Neural progenitor cell (in vitro differentiated cells): ENCODE measurements at regions not wholly inside any gene's neighbourhood (a gene's known extent, or its start where the extent isn't known, plus 50 kb on each side); places are given as distances from the start of the nearest gene placed in this dataset.

Experiments used
- DNase-seq: peaks from one replicate; pipeline ENCODE4 v3.0.0-alpha.2; 2016; ENCODE audit warnings: low spot score
- H2AFZ ChIP-seq: fragments of 200-600 bp; sonication (generic); replicated peaks from 2 replicates; pipeline ENCODE4 v1.6.1; 2016; ENCODE audit warnings: antibody characterized with exemption
- H3F3A ChIP-seq: fragments of 200-600 bp; sonication (generic); 2 replicates; pipeline ENCODE4 v1.6.1; 2016; ENCODE audit warnings: antibody characterized with exemption, low read depth
- H3K27ac ChIP-seq: fragments of 200-600 bp; sonication (generic); 2 replicates; pipeline ENCODE4 v1.5.1; 2016; ENCODE audit warnings: mild to moderate bottlenecking
- H3K27me3 ChIP-seq: fragments of 200-600 bp; sonication (generic); 2 replicates; pipeline ENCODE4 v1.6.1; 2016; ENCODE audit warnings: mild to moderate bottlenecking, moderate library complexity
- H3K36me3 ChIP-seq: fragments of 200-600 bp; sonication (generic); 2 replicates; pipeline ENCODE4 v1.5.1; 2016
- H3K4me1 ChIP-seq: fragments of 200-600 bp; sonication (generic); 2 replicates; pipeline ENCODE4 v1.6.1; 2016; ENCODE audit warnings: mixed run types
- H3K4me2 ChIP-seq: fragments of 200-600 bp; sonication (generic); 2 replicates; pipeline ENCODE4 v1.6.1; 2016
- H3K4me3 ChIP-seq: fragments of 200-600 bp; sonication (generic); 2 replicates; pipeline ENCODE4 v1.5.1; 2016
- H3K79me2 ChIP-seq: fragments of 200-600 bp; sonication (generic); 2 replicates; pipeline ENCODE4 v1.6.1; 2016; ENCODE audit warnings: low read depth
- H3K9ac ChIP-seq: fragments of 200-600 bp; sonication (generic); 2 replicates; pipeline ENCODE4 v1.6.1; 2016
- H3K9me3 ChIP-seq: fragments of 200-600 bp; sonication (generic); 2 replicates; pipeline ENCODE4 v1.5.1; 2016; ENCODE audit warnings: low read depth
- H4K20me1 ChIP-seq: fragments of 200-600 bp; sonication (generic); 2 replicates; pipeline ENCODE4 v1.6.1; 2016; ENCODE audit warnings: low read depth
- H3K27ac Mint-ChIP-seq: 3 replicates; pipeline ENCODE4 v1.8.0; 2021; ENCODE audit warnings: mixed read lengths
- H3K27me3 Mint-ChIP-seq: 2 replicates; pipeline ENCODE4 v1.8.0; 2022; ENCODE audit warnings: low read depth, mild to moderate bottlenecking, inconsistent platforms, moderate library complexity, mixed read lengths; ENCODE audit not compliant: insufficient read depth
- H3K36me3 Mint-ChIP-seq: 3 replicates; pipeline ENCODE4 v1.8.0; 2021; ENCODE audit warnings: mixed read lengths
- H3K4me1 Mint-ChIP-seq: 3 replicates; pipeline ENCODE4 v1.8.0; 2021; ENCODE audit warnings: mixed read lengths
- H3K4me3 Mint-ChIP-seq: 3 replicates; pipeline ENCODE4 v1.8.0; 2021; ENCODE audit warnings: mild to moderate bottlenecking, moderate library complexity, mixed read lengths
- H3K9me3 Mint-ChIP-seq: 3 replicates; pipeline ENCODE4 v1.8.0; 2020; ENCODE audit warnings: mixed read lengths
- EZH2 ChIP-seq: fragments of 200-600 bp; sonication (generic); IDR thresholded peaks from 2 replicates; pipeline ENCODE4 v1.6.1; 2017; ENCODE audit warnings: antibody characterized with exemption, mild to moderate bottlenecking, moderate library complexity
- EZH2phosphoT487 ChIP-seq: fragments of 200-600 bp; sonication (generic); IDR thresholded peaks from 2 replicates; pipeline ENCODE4 v1.6.1; 2017; ENCODE audit warnings: antibody characterized with exemption
- TF ChIP-seq, protein P1 (sequence below): fragments of 200-600 bp; sonication (generic); IDR thresholded peaks from 2 replicates; pipeline ENCODE4 v1.5.1; 2017; ENCODE audit warnings: antibody characterized with exemption, mild to moderate bottlenecking

GRCh38 chr10:3951993-3952392 lies 167.0 kb upstream of the KLF6 start:
- Mint-ChIP-seq H3K36me3 (no peaks in the 10 kb centered on the region), H3K27ac (no peak overlapping the region), H3K4me3 (no peak overlapping the region), H3K27me3 (peaks cover 8% of the 10 kb centered on the region), H3K9me3 (peaks cover 3% of the 10 kb centered on the region), H3K4me1 (peaks cover 46% of the 10 kb centered on the region)
- no peak overlapping the region for H3K4me2 ChIP-seq
- no peaks in the 10 kb centered on the region for H3K27me3 ChIP-seq
- H3K36me3 ChIP-seq = no peaks in the 10 kb centered on the region
- peaks cover 20% of the 10 kb centered on the region for H3F3A ChIP-seq
- H3K9me3 ChIP-seq = no peaks in the 10 kb centered on the region
- TF ChIP-seq, protein P1, sequence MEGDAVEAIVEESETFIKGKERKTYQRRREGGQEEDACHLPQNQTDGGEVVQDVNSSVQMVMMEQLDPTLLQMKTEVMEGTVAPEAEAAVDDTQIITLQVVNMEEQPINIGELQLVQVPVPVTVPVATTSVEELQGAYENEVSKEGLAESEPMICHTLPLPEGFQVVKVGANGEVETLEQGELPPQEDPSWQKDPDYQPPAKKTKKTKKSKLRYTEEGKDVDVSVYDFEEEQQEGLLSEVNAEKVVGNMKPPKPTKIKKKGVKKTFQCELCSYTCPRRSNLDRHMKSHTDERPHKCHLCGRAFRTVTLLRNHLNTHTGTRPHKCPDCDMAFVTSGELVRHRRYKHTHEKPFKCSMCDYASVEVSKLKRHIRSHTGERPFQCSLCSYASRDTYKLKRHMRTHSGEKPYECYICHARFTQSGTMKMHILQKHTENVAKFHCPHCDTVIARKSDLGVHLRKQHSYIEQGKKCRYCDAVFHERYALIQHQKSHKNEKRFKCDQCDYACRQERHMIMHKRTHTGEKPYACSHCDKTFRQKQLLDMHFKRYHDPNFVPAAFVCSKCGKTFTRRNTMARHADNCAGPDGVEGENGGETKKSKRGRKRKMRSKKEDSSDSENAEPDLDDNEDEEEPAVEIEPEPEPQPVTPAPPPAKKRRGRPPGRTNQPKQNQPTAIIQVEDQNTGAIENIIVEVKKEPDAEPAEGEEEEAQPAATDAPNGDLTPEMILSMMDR = no peak
- TF ChIP-seq EZH2 = no peak
- no peak for TF ChIP-seq EZH2phosphoT487
- H2AFZ ChIP-seq = no peak overlapping the region
- H4K20me1 ChIP-seq = no peaks in the 10 kb centered on the region
- no peak overlapping the region for H3K27ac ChIP-seq
- no peak for DNase-seq
- no peak overlapping the region for H3K9ac ChIP-seq
- H3K4me1 ChIP-seq = peaks cover 21% of the 10 kb centered on the region
- H3K4me3 ChIP-seq = no peak overlapping the region
- H3K79me2 ChIP-seq = no peaks in the 10 kb centered on the region

- H2AFZ ChIP-seq = no peak overlapping the region
- no peak overlapping the region for H3K27ac Mint-ChIP-seq
- peaks cover 3% of the 10 kb centered on the region for H3K9me3 Mint-ChIP-seq
Measured at GRCh38 chr10:3950676-3951275, 165.8 kb upstream of the KLF6 start.

DNA sequence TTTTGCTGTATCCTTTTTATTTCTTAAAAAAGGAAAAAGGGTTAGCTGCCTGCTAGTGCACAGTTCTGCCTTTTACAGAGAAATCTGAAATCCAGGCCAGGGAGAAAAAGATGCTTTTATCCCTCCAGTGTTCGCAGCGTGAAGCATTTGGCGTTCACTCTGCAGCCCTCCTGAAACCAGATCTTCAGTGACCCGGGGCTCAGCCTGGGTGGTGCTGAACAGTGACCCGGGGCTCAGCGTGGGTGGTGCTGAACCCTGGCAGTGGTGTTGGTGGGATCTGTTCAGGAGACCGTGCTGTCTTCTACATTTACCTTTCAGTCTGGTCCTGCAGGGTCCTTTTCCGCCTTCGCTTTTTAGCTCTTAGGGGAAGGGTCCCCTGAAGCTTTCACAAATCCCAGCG lies 164.7 kb upstream of the KLF6 start:
- DNase-seq = peak; percentile 22
- Mint-ChIP-seq H3K4me3 (no peak overlapping the region), H3K9me3 (peaks cover 3% of the 10 kb centered on the region), H3K4me1 (peaks cover 31% of the 10 kb centered on the region), H3K27me3 (peaks cover 8% of the 10 kb centered on the region), H3K36me3 (no peaks in the 10 kb centered on the region), H3K27ac (no peak overlapping the region)
- no peaks in the 10 kb centered on the region for H4K20me1 ChIP-seq
- peak overlapping the region; percentile 9 for H2AFZ ChIP-seq
- H3K79me2 ChIP-seq = no peaks in the 10 kb centered on the region
- no peak overlapping the region for H3K9ac ChIP-seq
- no peak overlapping the region for H3K4me3 ChIP-seq
- H3F3A ChIP-seq = peaks cover 3% of the 10 kb centered on the region
- no peaks in the 10 kb centered on the region for H3K9me3 ChIP-seq
- H3K4me2 ChIP-seq = peak overlapping the region; percentile 23
- TF ChIP-seq EZH2 = no peak
- TF ChIP-seq EZH2phosphoT487 = no peak
- TF ChIP-seq, protein P1 = no peak
- H3K36me3 ChIP-seq = no peaks in the 10 kb centered on the region
- peaks cover 7% of the 10 kb centered on the region for H3K4me1 ChIP-seq
- no peaks in the 10 kb centered on the region for H3K27me3 ChIP-seq
- no peak overlapping the region for H3K27ac ChIP-seq

More at GRCh38 chr10:3950676-3951275, 165.8 kb upstream of the KLF6 start:
- no peak overlapping the region for H3K9ac ChIP-seq
- no peaks in the 10 kb centered on the region for H3K9me3 ChIP-seq
- H3K4me2 ChIP-seq = no peak overlapping the region
- no peak for DNase-seq
- H3K4me1 ChIP-seq = peaks cover 14% of the 10 kb centered on the region
- Mint-ChIP-seq H3K4me3 (no peak overlapping the region), H3K4me1 (peaks cover 40% of the 10 kb centered on the region), H3K27me3 (peaks cover 8% of the 10 kb centered on the region), H3K36me3 (no peaks in the 10 kb centered on the region)
- no peak overlapping the region for H3K27ac ChIP-seq
- H3F3A ChIP-seq = peaks cover 13% of the 10 kb centered on the region
- H3K4me3 ChIP-seq = no peak overlapping the region
- H3K36me3 ChIP-seq = no peaks in the 10 kb centered on the region
- H3K79me2 ChIP-seq = no peaks in the 10 kb centered on the region
- H3K27me3 ChIP-seq = no peaks in the 10 kb centered on the region
- no peaks in the 10 kb centered on the region for H4K20me1 ChIP-seq
- TF ChIP-seq, protein P1 = no peak
- TF ChIP-seq EZH2 (no peak), EZH2phosphoT487 (no peak)
